ENCODE measurements at regions not wholly inside any gene's neighbourhood (a gene's known extent, or its start where the extent isn't known, plus 50 kb on each side); places are given as distances from the start of the nearest gene placed in this dataset.

DNA sequence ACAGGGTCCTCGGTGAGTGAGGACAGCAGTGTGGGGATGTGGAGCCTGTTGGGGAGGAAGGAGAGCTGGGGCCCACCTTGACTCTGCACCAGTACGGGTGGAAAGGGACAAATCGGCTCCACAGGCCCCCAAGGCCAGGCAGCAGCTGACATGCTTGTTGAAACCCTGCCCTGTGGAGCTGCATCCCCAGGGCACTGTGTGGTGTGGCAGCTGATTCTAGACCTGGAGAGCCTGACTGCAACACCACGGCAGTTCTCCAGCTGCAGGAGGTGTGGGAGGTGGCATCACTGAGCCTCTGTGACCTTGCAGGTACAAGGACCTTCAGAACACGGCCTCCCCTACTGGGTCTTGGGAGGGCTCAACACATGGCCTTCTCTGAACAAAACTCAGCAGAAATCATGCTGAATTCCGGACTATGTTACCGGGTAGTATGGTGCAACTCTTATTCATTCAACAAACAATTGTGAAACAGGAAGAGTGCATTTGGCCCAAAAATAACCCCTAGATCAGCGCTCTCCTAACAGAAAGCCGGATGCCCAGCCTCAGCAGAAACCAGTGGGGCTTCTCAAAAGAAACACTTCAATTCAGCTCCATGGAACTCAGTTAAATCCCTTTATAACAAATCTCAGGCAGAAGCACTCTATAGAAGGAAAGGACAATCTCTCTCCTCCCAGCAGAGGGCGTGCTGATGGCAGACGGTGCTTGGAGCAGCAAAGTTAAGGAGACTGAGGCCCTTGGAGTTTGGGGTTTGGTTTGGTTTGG, 104.4 kb upstream of the SALL3 start:
- TF ChIP-seq SUZ12 (IDR thresholded peaks at IDR 0.05; ENCODE audit: extremely low read depth, insufficient read depth, insufficient read length): no peak
- TF ChIP-seq ZNF274 (IDR thresholded peaks at IDR 0.05; ENCODE audit: low read depth, low read length): no peak
- no peak for TF ChIP-seq YY1 (IDR thresholded peaks at IDR 0.05; ENCODE audit: insufficient read depth, insufficient read length)
